ENCODE measurements at regions not wholly inside any gene's neighbourhood (a gene's known extent, or its start where the extent isn't known, plus 50 kb on each side); places are given as distances from the start of the nearest gene placed in this dataset.

GRCh38 chr5:50968356-50969149 lies 302.1 kb downstream of the PARP8 start:
- Histone ChIP-seq H3K27me3 (ENCODE audit: low read length) (no peaks in the 10 kb centered on the region), H2AFZ (ENCODE audit: low read depth, low read length, severe bottlenecking) (no peak overlapping the region), H3K79me2 (ENCODE audit: insufficient read depth, low read length) (no peaks in the 10 kb centered on the region), H3K9me2 (replicated peaks; ENCODE audit: insufficient read depth, low read length) (no peaks in the 10 kb centered on the region), H3K27ac (ENCODE audit: low read depth, low read length) (no peak overlapping the region), H3K9ac (ENCODE audit: low read length) (no peak overlapping the region), H3K4me3 (ENCODE audit: insufficient read depth, low read length, poor library complexity, severe bottlenecking) (no peak overlapping the region), H3F3A (ENCODE audit: insufficient read depth) (no peaks in the 10 kb centered on the region), H4K20me1 (ENCODE audit: low read depth, low read length) (no peaks in the 10 kb centered on the region), H3K4me2 (ENCODE audit: low read depth, low read length, poor library complexity, severe bottlenecking) (no peak overlapping the region), H3K36me3 (ENCODE audit: low read length) (no peaks in the 10 kb centered on the region), H3K9me3 (ENCODE audit: insufficient read depth, low read length) (no peaks in the 10 kb centered on the region)
- no peak for TF ChIP-seq EZH2phosphoT487 (conservative IDR thresholded peaks at IDR 0.05; ENCODE audit: low read length)
- TF ChIP-seq, protein P1, sequence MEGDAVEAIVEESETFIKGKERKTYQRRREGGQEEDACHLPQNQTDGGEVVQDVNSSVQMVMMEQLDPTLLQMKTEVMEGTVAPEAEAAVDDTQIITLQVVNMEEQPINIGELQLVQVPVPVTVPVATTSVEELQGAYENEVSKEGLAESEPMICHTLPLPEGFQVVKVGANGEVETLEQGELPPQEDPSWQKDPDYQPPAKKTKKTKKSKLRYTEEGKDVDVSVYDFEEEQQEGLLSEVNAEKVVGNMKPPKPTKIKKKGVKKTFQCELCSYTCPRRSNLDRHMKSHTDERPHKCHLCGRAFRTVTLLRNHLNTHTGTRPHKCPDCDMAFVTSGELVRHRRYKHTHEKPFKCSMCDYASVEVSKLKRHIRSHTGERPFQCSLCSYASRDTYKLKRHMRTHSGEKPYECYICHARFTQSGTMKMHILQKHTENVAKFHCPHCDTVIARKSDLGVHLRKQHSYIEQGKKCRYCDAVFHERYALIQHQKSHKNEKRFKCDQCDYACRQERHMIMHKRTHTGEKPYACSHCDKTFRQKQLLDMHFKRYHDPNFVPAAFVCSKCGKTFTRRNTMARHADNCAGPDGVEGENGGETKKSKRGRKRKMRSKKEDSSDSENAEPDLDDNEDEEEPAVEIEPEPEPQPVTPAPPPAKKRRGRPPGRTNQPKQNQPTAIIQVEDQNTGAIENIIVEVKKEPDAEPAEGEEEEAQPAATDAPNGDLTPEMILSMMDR (IDR thresholded peaks at IDR 0.05; ENCODE audit: insufficient read depth, low read length, poor library complexity, severe bottlenecking), result no peak

- H3K4me2 ChIP-seq (ENCODE audit: low read depth, low read length, poor library complexity, severe bottlenecking), result no peak overlapping the region
- no peak overlapping the region for H3K4me3 ChIP-seq (ENCODE audit: insufficient read depth, low read length, poor library complexity, severe bottlenecking)
- H3K9ac ChIP-seq (ENCODE audit: low read length), result no peak overlapping the region
- H4K20me1 ChIP-seq (ENCODE audit: low read depth, low read length), result no peaks in the 10 kb centered on the region
- H3K79me2 ChIP-seq (ENCODE audit: insufficient read depth, low read length), result no peaks in the 10 kb centered on the region
- no peaks in the 10 kb centered on the region for H3K36me3 ChIP-seq (ENCODE audit: low read length)
- no peaks in the 10 kb centered on the region for H3K9me3 ChIP-seq (ENCODE audit: insufficient read depth, low read length)
- no peaks in the 10 kb centered on the region for H3K9me2 ChIP-seq (replicated peaks; ENCODE audit: insufficient read depth, low read length)
- no peak overlapping the region for H2AFZ ChIP-seq (ENCODE audit: low read depth, low read length, severe bottlenecking)
- no peaks in the 10 kb centered on the region for H3K27me3 ChIP-seq (ENCODE audit: low read length)
- TF ChIP-seq, protein P1 (IDR thresholded peaks at IDR 0.05; ENCODE audit: insufficient read depth, low read length, poor library complexity, severe bottlenecking), result no peak
- no peak for TF ChIP-seq EZH2phosphoT487 (conservative IDR thresholded peaks at IDR 0.05; ENCODE audit: low read length)
- no peak overlapping the region for H3K27ac ChIP-seq (ENCODE audit: low read depth, low read length)
- no peaks in the 10 kb centered on the region for H3F3A ChIP-seq (ENCODE audit: insufficient read depth)
Measured at GRCh38 chr5:50969151-50970031, 303.0 kb downstream of the PARP8 start.

- Histone ChIP-seq H3K36me3 (ENCODE audit: low read length) (no peaks in the 10 kb centered on the region), H3K9me2 (replicated peaks; ENCODE audit: insufficient read depth, low read length) (no peaks in the 10 kb centered on the region), H4K20me1 (ENCODE audit: low read depth, low read length) (no peaks in the 10 kb centered on the region), H3K79me2 (ENCODE audit: insufficient read depth, low read length) (no peaks in the 10 kb centered on the region), H3K4me3 (ENCODE audit: insufficient read depth, low read length, poor library complexity, severe bottlenecking) (no peak overlapping the region), H2AFZ (ENCODE audit: low read depth, low read length, severe bottlenecking) (no peak overlapping the region), H3K4me2 (ENCODE audit: low read depth, low read length, poor library complexity, severe bottlenecking) (no peak overlapping the region), H3K9me3 (ENCODE audit: insufficient read depth, low read length) (no peaks in the 10 kb centered on the region), H3K27ac (ENCODE audit: low read depth, low read length) (no peak overlapping the region), H3F3A (ENCODE audit: insufficient read depth) (no peaks in the 10 kb centered on the region), H3K27me3 (ENCODE audit: low read length) (no peaks in the 10 kb centered on the region), H3K9ac (ENCODE audit: low read length) (no peak overlapping the region)
- TF ChIP-seq EZH2phosphoT487 (conservative IDR thresholded peaks at IDR 0.05; ENCODE audit: low read length), result no peak
Measured at GRCh38 chr5:50975840-50976239, 309.4 kb downstream of the PARP8 start.
